NCI-H1436 treated with DMSO at 0.1 percent for 48 hours (cell line): ENCODE measurements at regions not wholly inside any gene's neighbourhood (a gene's known extent, or its start where the extent isn't known, plus 50 kb on each side); places are given as distances from the start of the nearest gene placed in this dataset.
"Not testable (repeated sequence)": the region's sequence is repeated elsewhere in the genome, so short reads cannot be mapped to it uniquely, and the experiment has no call there.

Experiments
- DNase-seq: peaks from one replicate; lab custom pipeline; 2025; lab: John Stamatoyannopoulos, UW

DNA sequence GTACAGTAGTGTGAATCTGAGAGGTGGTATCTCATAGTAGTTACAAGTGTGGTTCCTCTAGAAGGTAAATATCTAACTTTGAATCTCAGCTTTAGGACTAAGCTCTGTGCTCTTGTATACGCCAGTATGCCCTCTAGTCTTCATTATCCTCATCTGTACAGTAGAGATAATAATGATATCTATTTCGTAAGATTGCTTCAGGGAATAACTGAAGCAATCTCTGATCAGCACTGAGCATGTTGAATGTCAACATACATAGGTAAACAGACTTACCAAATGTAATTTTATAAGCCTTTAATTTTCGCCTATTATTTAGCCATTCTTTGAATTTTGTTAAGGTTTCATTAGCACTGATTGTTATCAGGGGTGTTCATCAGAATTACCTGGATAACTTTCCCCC lies 175.2 kb upstream of the ANKRD50 start:
- no peak for DNase-seq

DNA sequence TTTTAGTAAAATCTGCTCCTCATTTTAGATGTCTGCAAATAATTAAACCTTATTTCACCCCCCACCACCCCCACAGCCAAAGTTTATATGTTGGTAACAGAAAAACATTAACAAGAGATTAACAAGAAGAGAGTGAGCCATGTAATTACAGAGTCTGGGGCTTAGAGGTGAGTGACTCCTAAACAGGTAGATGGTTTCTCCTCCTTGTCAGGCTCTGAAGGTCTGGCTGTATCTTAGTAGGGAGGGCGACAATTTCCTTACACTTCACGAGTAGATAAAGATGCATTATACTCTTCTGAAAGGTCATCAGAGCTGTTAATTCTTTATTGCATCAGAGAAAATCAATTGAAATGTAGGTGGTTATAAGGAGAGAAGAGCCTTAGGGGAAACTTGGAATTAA lies 171.8 kb upstream of the ANKRD50 start:
- no peak for DNase-seq

DNA sequence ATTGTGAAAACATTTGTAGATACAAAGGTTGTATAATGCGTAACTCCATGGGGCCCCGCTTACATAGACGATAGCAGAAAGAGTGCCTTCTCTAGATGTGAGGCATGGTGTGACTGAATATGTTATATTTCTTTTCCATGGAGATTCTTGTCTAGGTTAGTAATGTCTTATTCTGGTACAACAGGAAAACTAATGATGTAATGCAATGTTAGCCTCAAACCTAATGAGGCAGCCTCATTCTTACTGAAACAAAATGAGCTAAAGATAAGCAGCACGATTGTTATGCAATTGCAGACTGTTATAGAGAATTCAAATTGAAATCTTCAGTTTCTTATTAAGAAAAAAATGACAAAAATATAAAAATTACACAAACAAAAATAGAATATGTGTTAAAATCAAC lies 171.1 kb upstream of the ANKRD50 start:
- DNase-seq = no peak

DNA sequence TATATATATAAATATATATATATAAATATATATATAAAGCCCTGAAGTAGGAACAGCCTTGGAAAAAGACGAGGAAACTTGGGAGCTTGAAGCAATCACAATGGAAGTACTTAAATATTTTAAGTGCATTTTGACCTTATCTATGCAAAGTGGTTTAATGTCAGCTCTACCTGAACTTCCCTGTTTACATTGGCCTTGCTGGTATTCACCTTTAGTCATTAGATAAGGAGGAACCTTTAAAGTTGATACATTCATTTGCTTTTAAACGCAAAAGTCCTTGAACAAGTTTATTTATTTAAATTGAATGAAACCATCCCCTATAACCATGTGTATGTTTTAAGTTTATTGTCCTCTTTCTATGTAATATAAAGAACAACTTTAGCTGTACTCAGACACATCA lies 166.7 kb upstream of the ANKRD50 start:
- no peak for DNase-seq

DNA sequence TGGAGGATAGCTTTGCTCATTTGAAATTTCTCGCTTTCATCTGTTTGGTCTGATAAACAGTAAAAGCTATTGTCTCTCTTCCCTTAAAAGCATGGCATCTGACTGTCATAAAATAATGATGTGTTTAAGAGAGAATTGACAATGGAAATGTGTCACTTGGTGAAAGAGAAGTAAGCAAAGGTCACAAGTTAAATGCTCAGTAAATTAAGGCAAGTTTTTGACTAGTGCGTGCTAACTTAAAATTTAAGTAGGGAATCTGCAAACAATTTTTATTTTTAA lies 161.6 kb upstream of the ANKRD50 start:
- DNase-seq = no peak

DNA sequence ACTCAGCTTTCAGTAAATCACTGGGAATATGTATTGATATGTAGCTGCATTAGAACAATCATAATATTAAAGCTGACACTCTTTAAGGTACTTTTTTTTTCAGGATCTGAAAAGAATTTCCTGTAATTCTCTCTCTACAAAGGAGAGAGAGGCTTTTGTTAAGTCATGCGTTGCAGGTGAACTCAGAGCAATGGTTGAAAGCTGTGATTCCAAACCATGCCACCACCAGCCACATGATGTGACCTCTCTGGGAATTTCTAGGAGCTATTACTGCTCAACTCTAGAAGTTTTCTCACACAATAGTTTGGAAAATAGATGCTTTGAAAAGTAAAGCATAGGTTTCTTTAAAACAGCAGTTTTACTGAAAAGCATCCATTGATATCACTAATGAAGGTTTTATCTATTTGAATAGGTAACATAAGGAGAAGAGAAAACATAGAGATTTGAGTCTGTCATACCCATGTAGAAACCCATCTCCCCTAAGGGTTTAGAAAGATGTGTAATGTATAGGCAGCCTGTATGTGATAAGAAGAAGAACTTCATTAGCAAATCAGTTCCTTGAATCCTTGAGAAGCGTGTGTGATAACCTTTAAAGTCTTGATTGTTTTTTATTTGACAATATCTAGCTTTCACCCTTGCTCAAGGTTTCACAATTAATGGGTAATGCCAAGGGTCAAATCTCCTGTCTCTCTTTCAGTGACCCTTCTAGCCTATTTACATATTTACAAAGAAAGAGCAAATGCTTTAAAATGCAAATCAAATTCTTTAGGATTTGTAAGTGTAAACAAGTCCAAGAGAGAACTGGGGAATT lies 161.0 kb upstream of the ANKRD50 start:
- DNase-seq = no peak

DNA sequence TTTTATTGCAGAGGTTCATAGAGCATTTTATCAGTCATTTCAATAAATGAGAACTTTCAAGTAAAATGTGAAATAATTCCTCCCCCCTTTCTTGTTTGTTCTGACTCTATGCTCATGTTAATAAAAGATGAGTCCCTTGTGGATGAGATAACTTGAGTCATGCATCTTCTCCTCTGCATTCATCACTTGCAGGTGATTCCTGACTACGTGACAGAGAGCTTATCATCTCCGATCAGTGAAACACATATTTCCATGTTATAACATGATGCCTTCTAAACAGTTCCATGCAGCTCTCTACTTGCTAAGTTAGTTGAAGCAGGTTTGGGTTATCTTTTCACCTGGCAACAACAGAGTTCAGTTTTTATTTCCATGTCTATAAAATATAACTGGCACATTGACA lies 160.1 kb upstream of the ANKRD50 start:
- no peak for DNase-seq

DNA sequence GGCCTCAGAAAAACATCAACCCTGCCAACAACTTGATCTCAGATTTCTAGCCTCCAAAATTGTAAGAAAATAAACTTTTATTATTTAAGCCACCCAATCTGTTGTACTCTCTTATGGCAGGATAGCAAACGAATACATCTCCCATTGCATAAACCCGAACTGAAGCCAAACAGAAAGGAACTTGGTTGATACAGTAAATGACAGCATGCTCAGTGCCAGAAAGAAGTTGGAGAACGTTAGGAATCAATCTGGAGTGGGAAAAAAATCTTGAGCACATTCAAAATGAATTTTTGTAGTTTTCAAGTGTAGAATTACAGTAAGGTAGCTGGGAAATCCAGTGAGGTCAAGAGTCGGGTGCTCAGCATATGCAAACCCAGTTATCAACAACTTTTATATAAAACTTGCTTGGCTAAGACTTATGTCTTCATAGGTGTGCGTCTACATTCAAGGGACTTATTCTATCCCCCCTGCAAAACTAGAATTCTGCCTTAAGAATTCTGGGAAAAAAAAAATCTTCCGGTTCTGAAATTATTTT lies 157.5 kb upstream of the ANKRD50 start:
- DNase-seq = no peak

DNA sequence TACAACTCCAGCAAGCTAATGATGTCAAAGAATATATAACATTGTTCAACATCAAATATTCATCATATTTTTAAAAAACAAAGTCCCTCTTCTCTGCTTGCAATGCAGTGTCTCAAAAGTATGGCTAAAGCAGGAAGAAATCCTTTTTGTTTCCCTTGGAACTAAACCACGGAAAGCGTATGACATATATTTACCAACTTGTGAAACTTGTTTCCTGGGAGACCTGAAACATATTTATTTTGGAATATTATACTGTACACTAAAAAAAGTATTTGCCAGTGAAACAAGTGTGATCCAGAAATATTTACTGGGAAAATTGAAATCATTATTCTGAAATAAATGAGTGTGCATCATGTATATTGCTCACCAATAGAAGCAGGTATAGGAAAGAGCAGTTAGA lies 156.0 kb upstream of the ANKRD50 start:
- no peak for DNase-seq

DNA sequence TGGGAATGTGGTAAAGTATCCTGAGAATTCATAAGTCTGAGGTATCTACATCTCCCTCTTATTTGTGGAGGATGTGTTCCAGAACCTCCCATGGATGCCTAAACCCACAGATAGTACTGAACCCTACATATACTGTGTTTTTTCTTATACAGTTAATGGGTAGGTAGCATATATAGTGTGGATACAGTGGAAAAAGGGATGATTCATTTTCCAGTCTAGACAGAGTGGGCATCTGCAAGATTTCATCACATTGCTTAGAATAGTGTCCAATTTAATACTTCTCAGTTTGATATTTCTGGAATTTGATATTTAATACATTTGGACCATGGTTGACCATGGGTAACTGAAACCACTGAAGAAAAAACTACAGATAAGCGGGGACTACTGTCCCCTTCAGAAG lies 155.0 kb upstream of the ANKRD50 start:
- no peak for DNase-seq

DNA sequence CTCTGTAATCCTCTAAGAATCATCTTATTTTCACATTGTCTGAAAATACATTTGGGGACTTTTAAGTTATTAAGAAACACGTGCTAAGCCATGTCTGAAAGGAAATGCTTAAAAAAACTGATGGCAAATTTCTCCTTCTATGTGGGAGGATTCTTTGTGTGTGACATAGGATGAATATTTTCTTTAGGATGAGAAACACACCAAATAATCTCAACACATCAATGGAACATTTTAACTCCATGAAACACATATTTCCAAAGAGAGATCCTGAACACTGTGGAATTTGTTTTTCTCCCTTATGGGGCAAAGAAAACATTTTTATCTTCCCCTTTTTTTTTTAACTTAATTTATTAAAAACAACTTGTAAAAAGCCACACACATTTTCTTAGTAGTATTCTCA lies 153.8 kb upstream of the ANKRD50 start:
- DNase-seq = no peak

DNA sequence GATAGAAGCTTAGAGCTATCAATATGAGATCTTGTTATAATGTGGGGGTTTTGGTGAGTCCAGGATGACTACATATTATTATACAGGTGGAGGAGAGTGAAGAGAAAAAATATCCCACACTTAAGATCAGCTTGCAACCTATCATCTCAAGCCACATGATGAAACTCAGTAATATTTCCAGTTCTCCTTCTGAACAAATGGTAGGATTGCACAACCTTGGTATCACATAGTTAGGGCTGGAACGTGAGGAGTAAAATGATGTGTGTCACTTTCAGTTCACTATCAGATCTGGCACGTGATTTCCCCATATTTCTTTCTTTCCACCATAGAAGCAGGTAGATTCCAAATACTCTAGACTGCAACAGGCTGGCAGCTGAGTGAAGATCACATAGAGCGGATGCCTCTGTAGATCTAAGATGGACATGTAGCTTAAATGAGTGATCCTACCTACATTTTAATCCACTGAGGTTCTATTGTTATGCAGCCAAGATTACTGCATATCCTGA lies 150.6 kb upstream of the ANKRD50 start:
- DNase-seq = no peak

DNA sequence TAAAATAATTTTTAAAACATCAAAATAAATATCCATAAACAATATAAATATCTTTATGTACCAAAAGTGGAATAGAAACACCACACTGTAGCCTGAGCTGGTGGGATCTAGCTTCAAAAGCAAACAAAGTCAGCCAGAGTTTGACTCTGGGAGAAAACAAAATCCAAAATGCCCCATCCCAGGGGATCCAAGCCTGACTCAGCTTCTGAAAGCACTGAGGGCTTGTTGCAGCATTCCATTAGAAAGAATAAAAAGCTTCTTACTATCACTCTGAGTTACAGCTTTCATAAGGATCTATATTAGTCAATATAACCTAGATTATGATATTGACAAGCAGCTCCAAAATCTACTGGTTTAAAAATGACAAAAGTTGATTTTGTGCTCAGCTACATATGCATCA lies 149.7 kb upstream of the ANKRD50 start:
- DNase-seq = no peak

DNA sequence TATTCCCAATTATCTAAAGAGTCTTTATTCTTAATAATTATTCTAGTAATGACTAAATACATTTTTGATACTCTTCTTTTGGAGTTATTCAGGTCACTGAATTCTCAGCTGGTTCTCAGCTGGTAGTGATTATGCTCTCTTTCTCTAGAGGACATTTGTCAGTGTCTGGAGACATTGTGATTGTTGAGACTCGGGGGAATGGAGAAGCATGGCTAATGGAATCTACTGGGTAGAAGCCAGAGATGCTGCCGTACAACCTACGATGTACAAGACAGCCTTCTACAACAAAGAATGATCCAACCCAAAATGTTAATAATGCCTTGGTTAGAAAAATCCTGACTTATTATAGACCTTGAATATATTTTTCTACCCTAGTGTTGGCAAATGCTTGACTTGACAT lies 149.2 kb upstream of the ANKRD50 start:
- no peak for DNase-seq

DNA sequence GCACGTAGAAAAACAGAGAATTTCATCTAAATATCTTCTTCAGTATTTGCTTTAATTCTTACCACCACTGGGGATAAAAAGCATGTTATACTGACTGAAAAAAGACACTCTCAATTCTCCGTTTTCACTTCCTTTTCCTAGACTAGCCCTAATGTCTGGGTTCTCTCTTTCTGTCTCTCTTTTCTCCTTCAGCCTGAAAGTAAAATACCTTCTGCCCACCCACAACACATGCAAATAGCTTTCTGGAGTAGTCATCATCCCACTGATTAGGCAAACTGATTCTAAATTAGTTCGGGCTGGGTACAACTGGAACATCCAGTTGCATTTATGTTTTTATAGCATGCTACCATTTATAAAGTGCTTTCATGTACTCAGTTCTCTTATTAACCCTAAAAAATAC lies 142.4 kb upstream of the ANKRD50 start:
- no peak for DNase-seq

DNA sequence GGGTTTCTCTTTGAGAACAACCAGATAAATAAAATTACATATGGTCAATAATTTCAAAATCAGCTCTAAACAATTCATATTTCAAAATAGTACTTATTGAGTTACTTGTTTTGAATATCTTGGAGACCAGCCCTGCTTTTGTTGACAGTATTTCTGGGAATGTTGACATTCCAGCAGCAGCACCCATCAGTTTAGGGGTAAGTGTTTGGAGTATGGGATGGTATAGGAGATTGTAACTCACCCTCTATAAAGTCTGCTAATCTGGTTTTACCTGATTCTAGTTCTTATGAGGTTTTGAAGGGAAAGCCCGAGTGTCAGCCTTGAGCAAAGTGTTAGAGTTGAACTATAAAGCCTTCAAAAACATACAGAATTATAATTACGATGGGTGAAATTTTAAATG lies 139.2 kb upstream of the ANKRD50 start:
- no peak for DNase-seq

DNA sequence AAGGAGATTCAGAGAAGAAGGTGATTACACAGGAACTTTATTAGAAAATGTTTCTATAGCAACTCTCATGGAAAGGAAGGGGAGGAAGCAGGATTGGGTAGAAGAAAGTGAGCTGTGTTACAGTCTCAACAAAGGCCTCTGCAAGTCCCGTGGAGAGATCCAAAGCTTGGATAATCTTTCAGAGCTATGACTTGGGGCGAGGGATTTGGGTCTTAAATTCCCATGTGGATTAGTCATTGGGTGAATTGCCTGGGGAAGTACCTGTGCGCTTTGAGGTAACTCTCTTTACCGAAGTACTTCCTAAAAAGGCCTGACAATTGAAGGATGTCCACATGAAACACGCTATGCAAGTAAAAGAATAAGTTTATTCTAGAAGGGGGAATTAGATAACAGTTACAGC lies 133.8 kb upstream of the ANKRD50 start:
- no peak for DNase-seq

DNA sequence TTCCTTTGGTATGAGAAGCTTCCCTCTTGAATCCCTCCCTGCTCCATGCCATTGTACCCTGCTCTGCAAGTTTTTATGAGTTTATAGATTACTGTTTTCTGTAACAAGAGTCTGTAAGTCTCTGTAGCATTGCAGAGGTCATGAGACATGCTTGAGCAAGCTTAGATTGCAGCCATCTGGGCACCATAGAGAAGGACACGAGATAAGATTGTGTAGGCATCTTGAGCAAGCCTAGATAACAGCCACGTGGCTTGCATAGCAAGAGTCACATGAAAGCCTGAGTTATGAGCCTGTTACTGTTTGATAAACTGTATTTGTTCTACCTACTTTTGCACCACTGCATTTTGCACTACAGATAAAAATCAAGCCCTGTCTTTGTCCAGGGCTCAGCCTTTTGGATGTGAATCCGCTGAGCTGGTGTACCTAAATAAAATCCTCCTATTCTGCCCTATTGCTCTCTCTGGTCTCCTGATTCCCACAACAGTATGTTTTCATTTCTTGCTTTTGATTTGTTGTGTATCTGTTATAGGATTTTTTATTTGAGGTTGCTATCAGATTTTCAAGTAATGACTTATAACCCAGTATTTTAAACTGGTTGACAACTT lies 127.4 kb upstream of the ANKRD50 start:
- no peak for DNase-seq

DNA sequence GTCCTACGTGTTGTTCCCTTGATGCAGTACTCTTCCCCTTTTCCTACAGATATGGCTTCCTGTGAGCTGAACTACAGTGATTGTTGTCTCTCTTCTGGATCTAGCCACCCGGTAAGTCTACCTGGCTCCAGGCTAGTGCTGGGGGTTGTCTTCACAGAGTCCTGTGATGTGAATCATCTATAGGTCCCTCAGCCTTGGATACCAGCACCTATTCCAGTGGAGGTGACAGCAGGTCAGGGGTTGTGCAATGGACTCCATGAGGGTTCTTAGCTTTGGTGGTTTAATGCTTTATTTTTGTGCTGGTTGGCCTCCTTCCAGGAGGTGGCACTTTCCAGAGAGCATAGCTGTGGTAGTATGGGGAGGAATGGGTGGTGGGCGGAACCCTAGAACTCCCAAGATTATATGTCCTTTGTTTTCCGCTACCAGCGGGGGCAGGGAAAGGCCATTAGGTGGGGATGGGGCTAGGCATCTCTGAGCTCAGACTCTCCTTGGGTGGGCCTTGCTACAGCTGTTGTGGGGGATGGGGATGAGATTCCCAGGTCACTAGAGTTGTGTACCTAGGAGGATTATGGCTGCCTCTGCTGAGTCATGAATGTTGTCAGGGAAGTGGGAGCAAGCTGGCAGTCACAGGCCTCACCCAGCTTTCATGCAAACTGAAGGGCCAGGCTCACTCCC lies 121.4 kb upstream of the ANKRD50 start:
- DNase-seq = no peak

DNA sequence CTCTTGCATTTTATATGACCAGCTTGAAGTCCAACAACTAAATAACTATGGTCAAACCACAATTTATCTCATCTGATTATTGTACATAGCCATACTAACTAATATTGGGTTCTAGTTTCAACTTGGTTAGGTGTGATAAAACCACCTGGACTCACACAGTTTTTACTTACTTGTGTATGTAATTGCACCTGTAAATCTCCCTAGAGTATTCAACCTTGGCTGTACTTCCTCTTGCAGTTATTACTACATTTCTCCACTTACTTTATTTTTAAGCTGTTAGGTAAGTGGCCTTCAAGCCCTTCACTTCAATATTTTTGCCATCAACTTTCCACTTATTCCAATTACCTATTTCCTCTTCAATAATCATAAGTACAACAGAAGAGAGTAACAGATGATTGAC lies 115.8 kb upstream of the ANKRD50 start:
- DNase-seq = no peak

DNA sequence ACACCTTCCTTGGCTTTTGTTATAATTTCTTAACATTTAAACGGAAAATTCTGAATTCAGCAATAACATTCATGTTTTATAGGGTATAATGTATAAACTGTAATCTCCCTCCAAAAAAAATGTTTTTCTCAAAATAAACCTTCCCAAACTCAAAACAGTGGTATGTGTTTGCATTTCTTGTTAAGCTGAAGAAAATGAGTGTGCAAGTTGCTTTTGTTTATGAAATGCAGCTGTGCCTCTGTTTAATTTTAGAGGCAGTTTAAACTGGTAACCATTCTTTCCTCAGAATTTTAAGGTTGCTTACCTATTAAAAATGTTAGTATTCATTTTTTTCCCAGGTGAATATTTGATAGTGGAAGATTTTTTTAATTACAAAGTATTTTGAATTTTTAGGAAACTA lies 105.0 kb upstream of the ANKRD50 start:
- DNase-seq = no peak

DNA sequence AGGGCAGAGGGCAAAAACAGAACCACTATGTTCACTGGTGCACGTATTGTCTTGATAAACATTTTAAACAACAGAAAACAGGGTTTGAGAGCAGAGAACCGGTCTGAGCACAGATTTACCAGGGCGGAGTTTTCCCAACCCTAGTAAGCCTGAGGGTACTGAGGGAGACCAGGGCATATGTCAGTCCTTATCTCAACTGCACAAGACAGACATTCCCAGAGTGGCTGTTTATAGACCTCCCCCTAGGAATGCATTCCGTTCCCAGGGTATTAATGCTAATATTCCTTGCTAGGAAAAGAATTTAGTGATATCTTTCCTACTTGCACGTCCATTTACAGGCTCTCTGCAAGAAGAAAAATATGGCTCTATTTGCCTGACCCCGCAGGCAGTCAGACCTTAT lies 99.7 kb upstream of the ANKRD50 start:
- DNase-seq = not testable (repeated sequence)

DNA sequence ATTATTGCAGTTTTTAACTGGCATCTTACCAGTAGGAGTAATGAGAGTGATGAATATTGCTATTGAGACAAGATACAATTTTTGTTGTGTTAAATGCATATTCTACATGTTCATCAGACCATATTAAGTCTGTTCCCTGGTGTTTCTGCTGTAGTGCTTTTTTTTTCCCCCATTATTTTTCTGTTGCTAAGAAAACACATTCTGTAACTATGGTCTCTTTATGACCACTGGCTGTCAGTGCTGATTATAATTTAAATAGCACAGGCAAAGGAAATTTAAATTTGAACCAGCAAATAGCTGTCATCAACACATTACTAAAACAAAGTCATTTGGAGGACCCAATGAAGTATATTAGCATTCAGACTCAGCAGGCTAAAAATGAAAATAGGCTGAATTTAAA lies 98.3 kb upstream of the ANKRD50 start:
- DNase-seq = no peak
